Suprapubic skin (tissue), 4 donors: ENCODE measurements at regions not wholly inside any gene's neighbourhood (a gene's known extent, or its start where the extent isn't known, plus 50 kb on each side); places are given as distances from the start of the nearest gene placed in this dataset.
A peak's percentile ranks its signal among the peaks of the same experiment; 100 is the strongest.

Experiments
- DNase-seq, 2 donors: peaks; one replicate each; pipeline ENCODE4 v3.0.0-alpha.2; 2019; ENCODE audit warnings: low spot score in 2 of 2
- H3K27ac ChIP-seq: fragments of 200-600 bp; sonication (generic); one replicate; pipeline ENCODE4 v1.5.1; 2019
- H3K27me3 ChIP-seq: fragments of 200-600 bp; sonication (generic); one replicate; pipeline ENCODE4 v1.5.1; 2019
- H3K36me3 ChIP-seq: fragments of 200-600 bp; sonication (generic); one replicate; pipeline ENCODE4 v1.5.1; 2019
- H3K4me1 ChIP-seq: fragments of 200-600 bp; sonication (generic); one replicate; pipeline ENCODE4 v1.5.1; 2019
- H3K4me3 ChIP-seq: fragments of 200-600 bp; sonication (generic); one replicate; pipeline ENCODE4 v1.5.1; 2019; ENCODE audit warnings: mild to moderate bottlenecking
- H3K9me3 ChIP-seq: fragments of 200-600 bp; sonication (generic); one replicate; pipeline ENCODE4 v1.5.1; 2019
- CTCF ChIP-seq, 2 donors: fragments of 200-600 bp in 1 of 2; fragments of 450-650 bp in 1 of 2; sonication (generic) in 1 of 2; IDR thresholded peaks; one replicate each; pipeline ENCODE4 v1.5.1; 2016 to 2019; ENCODE audit warnings: antibody characterized with exemption in 2 of 2, mild to moderate bottlenecking in 1 of 2, moderate library complexity in 1 of 2
- EP300 ChIP-seq: sonication (generic); formaldehyde crosslinking; IDR thresholded peaks from one replicate; pipeline ENCODE4 v1.6.1; 2017; ENCODE audit warnings: antibody characterized with exemption
- POLR2A ChIP-seq, 2 donors: fragments of 450-650 bp; IDR thresholded peaks; one replicate each; pipeline ENCODE4 v1.6.1; 2017; ENCODE audit warnings: antibody characterized with exemption in 2 of 2, mild to moderate bottlenecking in 2 of 2, moderate library complexity in 2 of 2
- POLR2AphosphoS5 ChIP-seq, 3 donors: sonication (generic); formaldehyde crosslinking; IDR thresholded peaks; one replicate each; pipeline ENCODE4 v1.6.1; 2017; ENCODE audit warnings: antibody characterized with exemption in 3 of 3
- WGBS: methylation state at CpG from one replicate; pipeline ENCODE4 v1.1.5; 2018; 5-methylcytosine and 5-hydroxymethylcytosine counted together

DNA sequence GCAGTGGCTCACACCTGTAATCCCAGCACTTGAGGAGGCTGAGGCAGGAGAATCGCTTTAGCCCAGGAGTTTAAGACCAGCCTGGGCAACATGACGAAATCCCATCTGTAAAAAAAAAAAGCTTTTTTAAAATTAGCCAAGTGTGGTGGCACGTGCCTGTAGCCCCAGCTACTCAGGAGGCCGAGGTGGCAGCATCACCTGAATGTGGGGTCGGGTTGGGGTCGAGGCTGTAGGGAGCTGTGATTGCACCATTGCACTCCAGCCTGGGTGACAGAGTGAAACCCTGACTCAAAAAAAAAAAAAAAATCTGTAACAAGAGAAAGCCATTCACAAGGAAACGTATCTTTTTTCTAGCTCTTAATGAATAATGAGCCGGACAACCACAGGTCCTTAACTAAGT is 74.7 kb upstream of the DLG1 start:
- no peaks in the 10 kb centered on the region for H3K27me3 ChIP-seq
- WGBS, result 95% methylated on average over 8 of the region's 8 CpGs
- no peaks in the 10 kb centered on the region for H3K36me3 ChIP-seq
- H3K4me3 ChIP-seq, result no peak overlapping the region
- H3K4me1 ChIP-seq, result peaks cover 24% of the 10 kb centered on the region
- H3K27ac ChIP-seq, result no peak overlapping the region
- DNase-seq, result peak in 1 of 2 donors; percentile 65
- TF ChIP-seq POLR2A (IDR thresholded peaks at IDR 0.05) (no peak), CTCF (IDR thresholded peaks at IDR 0.05) (no peak), EP300 (no peak), POLR2AphosphoS5 (IDR thresholded peaks at IDR 0.05) (no peak)
- H3K9me3 ChIP-seq, result no peaks in the 10 kb centered on the region

GRCh38 chr3:197372047-197372661 is 73.7 kb upstream of the DLG1 start:
- WGBS, result 22% methylated on average over 7 of the region's 7 CpGs
- Histone ChIP-seq H3K4me3 (no peak overlapping the region), H3K27me3 (no peaks in the 10 kb centered on the region), H3K9me3 (no peaks in the 10 kb centered on the region), H3K4me1 (peaks cover 27% of the 10 kb centered on the region), H3K36me3 (no peaks in the 10 kb centered on the region), H3K27ac (peak overlapping the region; percentile 20)
- no peak for TF ChIP-seq EP300
- TF ChIP-seq POLR2AphosphoS5 (IDR thresholded peaks at IDR 0.05), result no peak
- no peak for TF ChIP-seq POLR2A (IDR thresholded peaks at IDR 0.05)
- peak in 1 of 2 donors; percentile 53 for DNase-seq

DNA sequence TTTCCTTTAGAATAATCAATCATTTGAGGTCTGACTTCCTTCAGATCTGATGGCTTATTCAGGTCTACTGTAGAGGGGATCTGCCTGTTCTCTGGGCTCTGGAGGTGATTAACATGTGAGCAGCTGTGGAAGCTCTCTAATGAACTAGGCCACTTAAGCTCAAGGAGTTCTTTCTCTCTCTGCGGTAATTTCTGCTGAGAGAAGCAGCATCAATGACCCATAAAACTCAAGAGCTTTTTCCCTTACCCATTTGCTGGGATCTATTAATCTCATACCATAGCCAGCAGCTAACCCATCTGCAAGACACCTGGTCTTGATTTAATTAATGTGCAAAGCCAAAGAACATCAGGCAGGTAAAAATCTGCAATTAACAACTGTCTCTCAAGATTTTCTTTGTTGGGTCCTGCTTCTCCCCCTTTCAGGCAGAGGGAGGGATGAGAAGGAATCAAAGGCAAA is 73.2 kb upstream of the DLG1 start:
- no peak overlapping the region for H3K4me3 ChIP-seq
- TF ChIP-seq CTCF (IDR thresholded peaks at IDR 0.05) (no peak), POLR2A (IDR thresholded peaks at IDR 0.05) (no peak), EP300 (no peak), POLR2AphosphoS5 (IDR thresholded peaks at IDR 0.05) (no peak)
- peaks cover 32% of the 10 kb centered on the region for H3K4me1 ChIP-seq
- peak overlapping the region; percentile 20 for H3K27ac ChIP-seq
- peak in 1 of 2 donors; percentile 3 for DNase-seq
- no peaks in the 10 kb centered on the region for H3K36me3 ChIP-seq
- no peaks in the 10 kb centered on the region for H3K27me3 ChIP-seq
- no peaks in the 10 kb centered on the region for H3K9me3 ChIP-seq
- WGBS, result 31% methylated on average over 1 of the region's 1 CpG

- Histone ChIP-seq H3K36me3 (no peaks in the 10 kb centered on the region), H3K27me3 (no peaks in the 10 kb centered on the region), H3K9me3 (no peaks in the 10 kb centered on the region), H3K4me3 (no peak overlapping the region), H3K27ac (no peak overlapping the region), H3K4me1 (peaks cover 48% of the 10 kb centered on the region)
- DNase-seq, result peak in 1 of 2 donors; percentile 26
- WGBS, result 88% methylated on average over 2 of the region's 2 CpGs
- no peak for TF ChIP-seq CTCF (IDR thresholded peaks at IDR 0.05)
- no peak for TF ChIP-seq POLR2AphosphoS5 (IDR thresholded peaks at IDR 0.05)
- no peak for TF ChIP-seq EP300
- TF ChIP-seq POLR2A (IDR thresholded peaks at IDR 0.05), result no peak
These were observed 71.1 kb upstream of the DLG1 start for GRCh38 chr3:197369545-197369944.

DNA sequence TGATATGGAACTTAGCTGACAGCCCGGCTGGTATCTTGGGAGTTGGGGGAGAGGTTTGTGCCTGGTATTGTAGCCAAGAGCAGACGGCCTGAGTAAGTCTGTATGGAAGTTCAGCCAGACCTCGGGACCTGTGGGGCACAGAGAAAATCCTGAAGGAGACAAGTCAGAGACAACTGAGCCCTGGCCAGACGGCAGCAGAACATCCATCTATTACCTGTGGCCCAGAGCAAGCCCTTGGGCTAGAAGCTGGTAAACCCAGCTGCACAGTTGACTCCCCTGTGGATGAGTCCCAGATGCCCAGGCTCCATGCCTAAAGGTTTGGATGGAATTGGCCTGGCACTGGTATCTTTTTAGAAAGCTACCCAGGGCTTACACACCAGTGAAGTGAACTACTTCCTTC is 70.4 kb upstream of the DLG1 start:
- Histone ChIP-seq H3K4me1 (peaks cover 52% of the 10 kb centered on the region), H3K27me3 (no peaks in the 10 kb centered on the region), H3K36me3 (no peaks in the 10 kb centered on the region), H3K27ac (no peak overlapping the region), H3K9me3 (no peaks in the 10 kb centered on the region), H3K4me3 (no peak overlapping the region)
- DNase-seq, result peak in 1 of 2 donors; percentile 54
- 87% methylated on average over 4 of the region's 4 CpGs for WGBS
- TF ChIP-seq EP300 (no peak), CTCF (IDR thresholded peaks at IDR 0.05) (no peak), POLR2A (IDR thresholded peaks at IDR 0.05) (no peak), POLR2AphosphoS5 (IDR thresholded peaks at IDR 0.05) (no peak)
